ENCODE measurements at regions not wholly inside any gene's neighbourhood (a gene's known extent, or its start where the extent isn't known, plus 50 kb on each side); places are given as distances from the start of the nearest gene placed in this dataset.

GRCh38 chr2:114032705-114033104 is 142.8 kb downstream of the ACTR3 start:
- Histone ChIP-seq H3K4me2 (ENCODE audit: low read depth, low read length) (no peak overlapping the region), H3K4me1 (ENCODE audit: insufficient read depth, low read length) (peaks cover under 1% of the 10 kb centered on the region; the same call in 1 of the 2 replicates), H3K27me3 (ENCODE audit: control insufficient read depth in 1 of 2, insufficient read depth in 2 of 2, low read length in 2 of 2) (peaks cover 2 to 17% of the 10 kb centered on the region in 2 experiments; a peak in 4 of 5 replicates), H3K79me2 (ENCODE audit: insufficient read depth, low read length) (no peaks in the 10 kb centered on the region), H3K27ac (ENCODE audit: extremely low read length, insufficient read depth, low read length) (no peak overlapping the region), H3K4me3 (replicated peaks in 1 of 3; ENCODE audit: insufficient read depth in 1 of 3, low read depth in 2 of 3, low read length in 3 of 3) (no peak overlapping the region), H2AFZ (ENCODE audit: low read length) (no peak overlapping the region), H3K9ac (ENCODE audit: insufficient read depth, low read depth, low read length) (no peak overlapping the region), H4K20me1 (ENCODE audit: insufficient read depth, low read length) (no peaks in the 10 kb centered on the region), H3K36me3 (replicated peaks in 1 of 2; ENCODE audit: control insufficient read depth in 1 of 2, insufficient read depth in 2 of 2, low read length in 2 of 2) (no peaks in the 10 kb centered on the region), H3K9me3 (ENCODE audit: low read length) (no peaks in the 10 kb centered on the region)
- ChIA-PET POLR2A (no interaction called here), CTCF (ENCODE audit: low intra/inter-chr PET ratio, low total read pairs) (no interaction called here)
- in situ Hi-C loops (cut with HindIII; ENCODE audit: extremely low pct_ligation_motif_present, low pct_unique_long_range_greater_than_20kb) (no loop called here), intact Hi-C loops (cut with micrococcal nuclease; ENCODE audit: unreplicated experiment) (no loop called here)
- DNase-seq (ENCODE audit: low spot score) = no peak
- ATAC-seq = no peak
- TF ChIP-seq DNMT3B (CRISPR knock-in tag; conservative IDR thresholded peaks at IDR 0.05) = no peak
- no peak for TF ChIP-seq MAFK (conservative IDR thresholded peaks at IDR 0.05 in 1 of 2, IDR thresholded peaks at IDR 0.05 in 1 of 2; ENCODE audit: low read length in 2 of 2)
- TF ChIP-seq ZNF446 (CRISPR knock-in tag; IDR thresholded peaks at IDR 0.05) = no peak
- TF ChIP-seq ZNF280D (CRISPR knock-in tag; IDR thresholded peaks at IDR 0.05) = no peak
- no peak for TF ChIP-seq DZIP1 (CRISPR knock-in tag; IDR thresholded peaks at IDR 0.05)
- TF ChIP-seq ZMYM3 (CRISPR knock-in tag; IDR thresholded peaks at IDR 0.05) = no peak
- 18% methylated on average over 4 of the region's 4 CpGs for WGBS (ENCODE audit: low lambda C conversion rate)
- no TSS peak for BruUV-seq (replicated peaks)
- FAIRE-seq = no peak
